RWPE1 (cell line): ENCODE measurements at regions not wholly inside any gene's neighbourhood (a gene's known extent, or its start where the extent isn't known, plus 50 kb on each side); places are given as distances from the start of the nearest gene placed in this dataset.
A peak's percentile ranks its signal among the peaks of the same experiment; 100 is the strongest.

Experiments
- CTCF ChIA-PET: fragments of 350-600 bp; sonication (Branson Sonifier 250); formaldehyde crosslinking; extraction: SDS; loops from one replicate; lab custom pipeline; 2021; lab: Yijun Ruan, JAX
- POLR2A ChIA-PET: fragments of 400-600 bp; formaldehyde crosslinking; extraction: SDS; loops from one replicate; lab custom pipeline; 2020; ENCODE audit warnings: antibody characterized with exemption; ENCODE audit not compliant: low non-redundant PET; lab: Yijun Ruan, JAX
- DNase-seq: peaks from one replicate; pipeline ENCODE4 v3.0.0; 2012; ENCODE audit warnings: low spot score
- H3K27ac ChIP-seq: fragments of 450-650 bp; 2 replicates; pipeline ENCODE4 v1.5.1; 2017
- TF ChIP-seq, protein P1 (sequence below): fragments of 450-650 bp; conservative IDR thresholded peaks from 2 replicates; pipeline ENCODE4 v1.5.1; 2017; ENCODE audit warnings: low read depth, mild to moderate bottlenecking

GRCh38 chr14:34205799-34206198 is 254.9 kb upstream of the EGLN3 start:
- ChIA-PET CTCF (interaction anchor here (0.6 kb wide), 1 partner anchor 164 kb away, joined by 4 read pairs; no protein-coding TSS in a partner anchor), POLR2A (no interaction called here)
- no peak for DNase-seq
- H3K27ac ChIP-seq, result no peak overlapping the region
- TF ChIP-seq, protein P1, sequence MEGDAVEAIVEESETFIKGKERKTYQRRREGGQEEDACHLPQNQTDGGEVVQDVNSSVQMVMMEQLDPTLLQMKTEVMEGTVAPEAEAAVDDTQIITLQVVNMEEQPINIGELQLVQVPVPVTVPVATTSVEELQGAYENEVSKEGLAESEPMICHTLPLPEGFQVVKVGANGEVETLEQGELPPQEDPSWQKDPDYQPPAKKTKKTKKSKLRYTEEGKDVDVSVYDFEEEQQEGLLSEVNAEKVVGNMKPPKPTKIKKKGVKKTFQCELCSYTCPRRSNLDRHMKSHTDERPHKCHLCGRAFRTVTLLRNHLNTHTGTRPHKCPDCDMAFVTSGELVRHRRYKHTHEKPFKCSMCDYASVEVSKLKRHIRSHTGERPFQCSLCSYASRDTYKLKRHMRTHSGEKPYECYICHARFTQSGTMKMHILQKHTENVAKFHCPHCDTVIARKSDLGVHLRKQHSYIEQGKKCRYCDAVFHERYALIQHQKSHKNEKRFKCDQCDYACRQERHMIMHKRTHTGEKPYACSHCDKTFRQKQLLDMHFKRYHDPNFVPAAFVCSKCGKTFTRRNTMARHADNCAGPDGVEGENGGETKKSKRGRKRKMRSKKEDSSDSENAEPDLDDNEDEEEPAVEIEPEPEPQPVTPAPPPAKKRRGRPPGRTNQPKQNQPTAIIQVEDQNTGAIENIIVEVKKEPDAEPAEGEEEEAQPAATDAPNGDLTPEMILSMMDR, result no peak

- POLR2A ChIA-PET, result no interaction called here
- CTCF ChIA-PET, result no interaction called here
- TF ChIP-seq, protein P1, result no peak
- no peak overlapping the region for H3K27ac ChIP-seq
- DNase-seq, result no peak
These were observed 253.9 kb upstream of the EGLN3 start for GRCh38 chr14:34204774-34205173.

DNA sequence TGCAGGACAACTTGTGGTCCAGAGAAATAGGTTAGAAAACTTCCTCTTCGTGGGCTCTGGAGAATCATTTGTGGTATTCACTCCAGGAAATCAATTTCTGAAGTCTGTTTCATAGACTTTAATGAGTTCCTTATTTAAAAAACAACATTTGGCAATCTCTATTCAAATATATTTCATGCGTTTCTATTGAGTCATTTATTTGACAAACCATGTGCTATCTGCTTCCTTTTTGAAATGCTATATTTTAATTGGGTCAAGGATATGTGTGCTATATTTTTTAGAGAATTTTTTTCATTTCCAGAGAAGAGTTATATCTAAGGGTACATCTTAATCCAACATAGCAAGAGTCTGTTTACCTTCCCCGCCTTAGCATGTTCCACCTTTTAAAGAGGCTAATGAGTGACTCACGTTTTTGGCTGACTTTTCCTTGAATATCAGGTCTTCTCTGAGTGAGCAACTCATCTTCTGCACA is 252.4 kb upstream of the EGLN3 start:
- ChIA-PET CTCF (no interaction called here), POLR2A (no interaction called here)
- H3K27ac ChIP-seq, result no peak overlapping the region
- TF ChIP-seq, protein P1, result no peak
- DNase-seq, result peak; percentile 31

GRCh38 chr14:34201909-34202637 is 251.2 kb upstream of the EGLN3 start:
- TF ChIP-seq, protein P1, result no peak
- ChIA-PET POLR2A (no interaction called here), CTCF (interaction anchor here (0.6 kb wide), 1 partner anchor 314 kb away, joined by 4 read pairs; no protein-coding TSS in a partner anchor)
- no peak overlapping the region for H3K27ac ChIP-seq
- DNase-seq, result no peak

DNA sequence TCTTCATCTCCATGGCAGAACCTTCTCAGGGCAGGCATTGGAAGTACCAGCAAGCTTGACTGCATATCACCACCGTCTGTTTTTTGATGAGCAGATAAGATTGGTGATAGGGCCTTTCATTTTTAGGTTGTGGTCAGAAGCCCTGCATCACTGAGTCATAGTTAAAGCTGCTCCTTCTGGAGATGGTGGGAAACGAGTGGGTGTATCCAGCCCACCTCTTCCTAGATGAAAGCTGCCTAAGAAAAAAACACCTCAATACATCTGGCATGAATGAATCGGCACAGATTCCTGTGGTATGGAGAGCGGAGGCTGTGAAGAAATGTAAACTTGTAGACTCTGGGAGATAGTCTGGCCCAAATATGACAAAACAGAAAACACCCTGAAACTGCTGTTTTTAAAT is 248.7 kb upstream of the EGLN3 start:
- TF ChIP-seq, protein P1, result no peak
- CTCF ChIA-PET, result interaction anchor here (0.6 kb wide), 1 partner anchor 101 kb away, joined by 3 read pairs; no protein-coding TSS in a partner anchor
- DNase-seq, result no peak
- POLR2A ChIA-PET, result no interaction called here
- no peak overlapping the region for H3K27ac ChIP-seq

GRCh38 chr14:34198096-34198495 is 247.2 kb upstream of the EGLN3 start:
- no peak overlapping the region for H3K27ac ChIP-seq
- ChIA-PET CTCF (no interaction called here), POLR2A (no interaction called here)
- TF ChIP-seq, protein P1, result no peak
- no peak for DNase-seq
